GM06990 (cell line): ENCODE measurements at regions not wholly inside any gene's neighbourhood (a gene's known extent, or its start where the extent isn't known, plus 50 kb on each side); places are given as distances from the start of the nearest gene placed in this dataset.

Experiments used
- DNase-seq: peaks from one replicate; pipeline ENCODE4 v3.0.0-alpha.2; 2011; ENCODE audit not compliant: insufficient read length; ENCODE audit errors: extremely low read depth
- H3K27me3 ChIP-seq: replicated peaks from 2 replicates; pipeline ENCODE4 v1.6.0; 2011; ENCODE audit warnings: low read length; ENCODE audit not compliant: control insufficient read depth, insufficient read depth
- H3K36me3 ChIP-seq: 2 replicates; pipeline ENCODE4 v1.5.1; 2011; ENCODE audit warnings: low read length; ENCODE audit not compliant: control insufficient read depth, insufficient read depth
- H3K4me3 ChIP-seq: replicated peaks from 2 replicates; pipeline ENCODE4 v1.5.1; 2011; ENCODE audit warnings: low read depth, mild to moderate bottlenecking, control low read depth, low read length
- CTCF ChIP-seq: IDR thresholded peaks from 2 replicates; pipeline ENCODE4 v1.5.1; 2011; ENCODE audit warnings: low read length, control low read depth, mild to moderate bottlenecking, inconsistent platforms; ENCODE audit not compliant: insufficient read depth, poor library complexity, severe bottlenecking

- no peak for DNase-seq
- H3K27me3 ChIP-seq: no peaks in the 10 kb centered on the region
- no peaks in the 10 kb centered on the region for H3K36me3 ChIP-seq
- no peak overlapping the region for H3K4me3 ChIP-seq
- no peak for TF ChIP-seq CTCF
These were observed 53.2 kb upstream of the FAM3C start for GRCh38 chr7:121449329-121449728.

GRCh38 chr7:121448429-121448828 lies 52.3 kb upstream of the FAM3C start:
- DNase-seq: no peak
- H3K4me3 ChIP-seq: no peak overlapping the region
- no peak for TF ChIP-seq CTCF
- H3K36me3 ChIP-seq: no peaks in the 10 kb centered on the region
- H3K27me3 ChIP-seq: no peaks in the 10 kb centered on the region

- TF ChIP-seq CTCF: no peak
- Histone ChIP-seq H3K4me3 (no peak overlapping the region), H3K27me3 (no peaks in the 10 kb centered on the region), H3K36me3 (no peaks in the 10 kb centered on the region)
- no peak for DNase-seq
These were observed 51.8 kb upstream of the FAM3C start for GRCh38 chr7:121447911-121448300.

GRCh38 chr7:121447243-121447910 lies 51.3 kb upstream of the FAM3C start:
- TF ChIP-seq CTCF: no peak
- Histone ChIP-seq H3K4me3 (no peak overlapping the region), H3K27me3 (no peaks in the 10 kb centered on the region), H3K36me3 (no peaks in the 10 kb centered on the region)
- DNase-seq: no peak

- no peak for TF ChIP-seq CTCF
- Histone ChIP-seq H3K36me3 (no peaks in the 10 kb centered on the region), H3K4me3 (no peak overlapping the region), H3K27me3 (no peaks in the 10 kb centered on the region)
- DNase-seq: no peak
These were observed 50.4 kb upstream of the FAM3C start for GRCh38 chr7:121446526-121446925.
